Suprapubic skin (tissue), 3 donors: ENCODE measurements at regions not wholly inside any gene's neighbourhood (a gene's known extent, or its start where the extent isn't known, plus 50 kb on each side); places are given as distances from the start of the nearest gene placed in this dataset.

ENCODE experiments used
- CTCF ChIP-seq, 2 donors: fragments of 200-600 bp in 1 of 2; fragments of 450-650 bp in 1 of 2; sonication (generic) in 1 of 2; IDR thresholded peaks; one replicate each; pipeline ENCODE4 v1.5.1; 2016 to 2019; ENCODE audit warnings: antibody characterized with exemption in 2 of 2, mild to moderate bottlenecking in 1 of 2, moderate library complexity in 1 of 2
- EP300 ChIP-seq: sonication (generic); formaldehyde crosslinking; IDR thresholded peaks from one replicate; pipeline ENCODE4 v1.6.1; 2017; ENCODE audit warnings: antibody characterized with exemption
- POLR2A ChIP-seq, 2 donors: fragments of 450-650 bp; IDR thresholded peaks; one replicate each; pipeline ENCODE4 v1.6.1; 2017; ENCODE audit warnings: antibody characterized with exemption in 2 of 2, mild to moderate bottlenecking in 2 of 2, moderate library complexity in 2 of 2

- no peak for TF ChIP-seq EP300
- no peak for TF ChIP-seq POLR2A (IDR thresholded peaks at IDR 0.05)
- TF ChIP-seq CTCF (IDR thresholded peaks at IDR 0.05), result no peak
These were observed 324.1 kb downstream of the HAPSTR1 start for GRCh38 chr16:9415545-9415944.
